SK-N-SH (cell line): ENCODE measurements at regions not wholly inside any gene's neighbourhood (a gene's known extent, or its start where the extent isn't known, plus 50 kb on each side); places are given as distances from the start of the nearest gene placed in this dataset.

Experiments
- EP300 ChIP-seq, 2 experiments: IDR thresholded peaks; 2 replicates each; pipeline versions ENCODE4 v1.4.0 to v1.6.1; 2012; ENCODE audit warnings: borderline replicate concordance in 1 of 2, low read depth in 1 of 2, low read length in 1 of 2
- FOXJ3 ChIP-seq: sonication (generic); formaldehyde crosslinking; IDR thresholded peaks from 2 replicates; pipeline ENCODE4 v1.5.1; 2020; ENCODE audit warnings: mild to moderate bottlenecking, missing genetic modification reagents
- GATA2 ChIP-seq: sonication (generic); formaldehyde crosslinking; IDR thresholded peaks from 2 replicates; pipeline ENCODE4 v1.5.0; 2020; ENCODE audit warnings: mild to moderate bottlenecking, missing genetic modification reagents
- MEF2A ChIP-seq: IDR thresholded peaks from 2 replicates; pipeline ENCODE4 v1.4.0; 2012; ENCODE audit warnings: low read depth, borderline replicate concordance
- POLR2AphosphoS5 ChIP-seq: IDR thresholded peaks from 2 replicates; pipeline ENCODE4 v1.6.1; 2012; ENCODE audit warnings: low read depth, low read length
- RFX5 ChIP-seq: IDR thresholded peaks from 2 replicates; pipeline ENCODE4 v1.6.1; 2012; ENCODE audit warnings: mild to moderate bottlenecking, improper control_type of control experiment, low read length
- TAF1 ChIP-seq: IDR thresholded peaks from 2 replicates; pipeline ENCODE4 v1.6.1; 2012; ENCODE audit warnings: low read depth, mild to moderate bottlenecking, low read length, moderate library complexity, borderline replicate concordance
- TF ChIP-seq, protein P1 (sequence below): fragments of 200-600 bp; sonication (generic); IDR thresholded peaks from 2 replicates; pipeline ENCODE4 v1.6.1; 2017; ENCODE audit warnings: antibody characterized with exemption, mild to moderate bottlenecking, moderate library complexity
- TF ChIP-seq, protein P2 (sequence below): IDR thresholded peaks from 2 replicates; pipeline ENCODE4 v1.4.0; 2012; ENCODE audit warnings: low read depth, borderline replicate concordance
- TF ChIP-seq, protein P3 (sequence below): IDR thresholded peaks from 2 replicates; pipeline ENCODE4 v1.6.1; 2012; ENCODE audit warnings: mild to moderate bottlenecking, low read depth, low read length, moderate library complexity

DNA sequence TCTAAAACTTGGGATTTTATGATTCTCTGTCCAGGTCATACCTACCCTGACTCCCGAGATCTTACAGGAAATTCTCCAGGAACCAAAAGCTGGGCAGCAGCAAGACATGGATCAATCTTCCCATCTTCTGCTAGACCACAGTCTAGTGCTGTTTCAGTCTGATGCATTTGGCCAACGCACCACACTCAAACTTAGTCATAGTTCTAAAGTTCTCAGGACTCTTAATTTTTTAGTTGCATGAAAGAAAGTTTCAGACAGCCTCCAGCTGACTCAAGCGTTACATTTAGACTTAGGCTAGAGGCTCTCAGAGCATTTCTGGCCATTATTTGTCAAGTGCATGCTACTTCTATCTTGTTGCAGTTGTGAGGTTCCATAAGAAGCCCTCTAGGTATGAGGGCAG lies 230.1 kb upstream of the CCDC150 start:
- TF ChIP-seq, protein P1, sequence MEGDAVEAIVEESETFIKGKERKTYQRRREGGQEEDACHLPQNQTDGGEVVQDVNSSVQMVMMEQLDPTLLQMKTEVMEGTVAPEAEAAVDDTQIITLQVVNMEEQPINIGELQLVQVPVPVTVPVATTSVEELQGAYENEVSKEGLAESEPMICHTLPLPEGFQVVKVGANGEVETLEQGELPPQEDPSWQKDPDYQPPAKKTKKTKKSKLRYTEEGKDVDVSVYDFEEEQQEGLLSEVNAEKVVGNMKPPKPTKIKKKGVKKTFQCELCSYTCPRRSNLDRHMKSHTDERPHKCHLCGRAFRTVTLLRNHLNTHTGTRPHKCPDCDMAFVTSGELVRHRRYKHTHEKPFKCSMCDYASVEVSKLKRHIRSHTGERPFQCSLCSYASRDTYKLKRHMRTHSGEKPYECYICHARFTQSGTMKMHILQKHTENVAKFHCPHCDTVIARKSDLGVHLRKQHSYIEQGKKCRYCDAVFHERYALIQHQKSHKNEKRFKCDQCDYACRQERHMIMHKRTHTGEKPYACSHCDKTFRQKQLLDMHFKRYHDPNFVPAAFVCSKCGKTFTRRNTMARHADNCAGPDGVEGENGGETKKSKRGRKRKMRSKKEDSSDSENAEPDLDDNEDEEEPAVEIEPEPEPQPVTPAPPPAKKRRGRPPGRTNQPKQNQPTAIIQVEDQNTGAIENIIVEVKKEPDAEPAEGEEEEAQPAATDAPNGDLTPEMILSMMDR = no peak
- TF ChIP-seq RFX5 (no peak), TAF1 (no peak), FOXJ3 (CRISPR knock-in tag) (no peak), GATA2 (no peak), MEF2A (no peak), POLR2AphosphoS5 (no peak), EP300 (IDR thresholded peaks at IDR 0.05; ENCODE audit: borderline replicate concordance in 1 of 2, low read depth in 1 of 2, low read length in 1 of 2) (no peak)
- TF ChIP-seq, protein P2, sequence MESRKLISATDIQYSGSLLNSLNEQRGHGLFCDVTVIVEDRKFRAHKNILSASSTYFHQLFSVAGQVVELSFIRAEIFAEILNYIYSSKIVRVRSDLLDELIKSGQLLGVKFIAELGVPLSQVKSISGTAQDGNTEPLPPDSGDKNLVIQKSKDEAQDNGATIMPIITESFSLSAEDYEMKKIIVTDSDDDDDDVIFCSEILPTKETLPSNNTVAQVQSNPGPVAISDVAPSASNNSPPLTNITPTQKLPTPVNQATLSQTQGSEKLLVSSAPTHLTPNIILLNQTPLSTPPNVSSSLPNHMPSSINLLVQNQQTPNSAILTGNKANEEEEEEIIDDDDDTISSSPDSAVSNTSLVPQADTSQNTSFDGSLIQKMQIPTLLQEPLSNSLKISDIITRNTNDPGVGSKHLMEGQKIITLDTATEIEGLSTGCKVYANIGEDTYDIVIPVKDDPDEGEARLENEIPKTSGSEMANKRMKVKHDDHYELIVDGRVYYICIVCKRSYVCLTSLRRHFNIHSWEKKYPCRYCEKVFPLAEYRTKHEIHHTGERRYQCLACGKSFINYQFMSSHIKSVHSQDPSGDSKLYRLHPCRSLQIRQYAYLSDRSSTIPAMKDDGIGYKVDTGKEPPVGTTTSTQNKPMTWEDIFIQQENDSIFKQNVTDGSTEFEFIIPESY = no peak
- TF ChIP-seq, protein P3, sequence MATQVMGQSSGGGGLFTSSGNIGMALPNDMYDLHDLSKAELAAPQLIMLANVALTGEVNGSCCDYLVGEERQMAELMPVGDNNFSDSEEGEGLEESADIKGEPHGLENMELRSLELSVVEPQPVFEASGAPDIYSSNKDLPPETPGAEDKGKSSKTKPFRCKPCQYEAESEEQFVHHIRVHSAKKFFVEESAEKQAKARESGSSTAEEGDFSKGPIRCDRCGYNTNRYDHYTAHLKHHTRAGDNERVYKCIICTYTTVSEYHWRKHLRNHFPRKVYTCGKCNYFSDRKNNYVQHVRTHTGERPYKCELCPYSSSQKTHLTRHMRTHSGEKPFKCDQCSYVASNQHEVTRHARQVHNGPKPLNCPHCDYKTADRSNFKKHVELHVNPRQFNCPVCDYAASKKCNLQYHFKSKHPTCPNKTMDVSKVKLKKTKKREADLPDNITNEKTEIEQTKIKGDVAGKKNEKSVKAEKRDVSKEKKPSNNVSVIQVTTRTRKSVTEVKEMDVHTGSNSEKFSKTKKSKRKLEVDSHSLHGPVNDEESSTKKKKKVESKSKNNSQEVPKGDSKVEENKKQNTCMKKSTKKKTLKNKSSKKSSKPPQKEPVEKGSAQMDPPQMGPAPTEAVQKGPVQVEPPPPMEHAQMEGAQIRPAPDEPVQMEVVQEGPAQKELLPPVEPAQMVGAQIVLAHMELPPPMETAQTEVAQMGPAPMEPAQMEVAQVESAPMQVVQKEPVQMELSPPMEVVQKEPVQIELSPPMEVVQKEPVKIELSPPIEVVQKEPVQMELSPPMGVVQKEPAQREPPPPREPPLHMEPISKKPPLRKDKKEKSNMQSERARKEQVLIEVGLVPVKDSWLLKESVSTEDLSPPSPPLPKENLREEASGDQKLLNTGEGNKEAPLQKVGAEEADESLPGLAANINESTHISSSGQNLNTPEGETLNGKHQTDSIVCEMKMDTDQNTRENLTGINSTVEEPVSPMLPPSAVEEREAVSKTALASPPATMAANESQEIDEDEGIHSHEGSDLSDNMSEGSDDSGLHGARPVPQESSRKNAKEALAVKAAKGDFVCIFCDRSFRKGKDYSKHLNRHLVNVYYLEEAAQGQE = no peak
